PC-3 (cell line): ENCODE measurements at regions not wholly inside any gene's neighbourhood (a gene's known extent, or its start where the extent isn't known, plus 50 kb on each side); places are given as distances from the start of the nearest gene placed in this dataset.

Experiments
- CTCF ChIP-seq: fragments of 300-600 bp; sonication (generic); conservative IDR thresholded peaks from 2 replicates; pipeline ENCODE4 v1.5.1; 2017; ENCODE audit warnings: antibody characterized with exemption, low read depth, mild to moderate bottlenecking, low read length
- EZH2 ChIP-seq: fragments of 300-600 bp; sonication (generic); IDR thresholded peaks from one replicate; pipeline ENCODE4 v1.6.1; 2017; ENCODE audit warnings: antibody characterized with exemption, mild to moderate bottlenecking, low read length; ENCODE audit not compliant: unreplicated experiment
- EZH2phosphoT487 ChIP-seq: fragments of 300-600 bp; sonication (generic); IDR thresholded peaks from 2 replicates; pipeline ENCODE4 v1.6.1; 2018; ENCODE audit warnings: mild to moderate bottlenecking, antibody characterized with exemption, low read length, borderline replicate concordance

- no peak for TF ChIP-seq CTCF
- TF ChIP-seq EZH2, result no peak
- no peak for TF ChIP-seq EZH2phosphoT487
Observed at GRCh38 chr3:64898941-64899340, 211.1 kb upstream of the ADAMTS9 start.
